GM12892 (cell line): ENCODE measurements at regions not wholly inside any gene's neighbourhood (a gene's known extent, or its start where the extent isn't known, plus 50 kb on each side); places are given as distances from the start of the nearest gene placed in this dataset.

Experiments used
- DNase-seq: peaks from one replicate; pipeline ENCODE4 v3.0.0; 2011; ENCODE audit not compliant: insufficient read length
- FAIRE-seq: peaks from 2 replicates; lab custom pipeline; 2011; peaks lifted over from hg19 to GRCh38; lab: Jason Lieb, UNC
- POLR2A ChIP-seq: IDR thresholded peaks from 2 replicates; pipeline ENCODE4 v1.6.1; 2011; ENCODE audit warnings: low read depth, low read length, control low read depth
- POLR2AphosphoS5 ChIP-seq: IDR thresholded peaks from 2 replicates; pipeline ENCODE4 v1.6.1; 2011; ENCODE audit warnings: low read depth, low read length, control low read depth
- TAF1 ChIP-seq: IDR thresholded peaks from 2 replicates; pipeline ENCODE4 v1.6.1; 2011; ENCODE audit warnings: low read depth, mild to moderate bottlenecking, control low read depth, low read length, borderline replicate concordance

- FAIRE-seq = no peak
- TF ChIP-seq TAF1 (no peak), POLR2AphosphoS5 (no peak), POLR2A (no peak)
- DNase-seq = no peak
Measured at GRCh38 chr2:215756346-215756730, 257.0 kb downstream of the MREG start.

- FAIRE-seq (no peak), DNase-seq (no peak)
- TF ChIP-seq POLR2AphosphoS5 (no peak), POLR2A (no peak), TAF1 (no peak)
Measured at GRCh38 chr2:215755641-215756345, 257.6 kb downstream of the MREG start.

GRCh38 chr2:215754546-215754945 lies 258.8 kb downstream of the MREG start:
- FAIRE-seq (no peak), DNase-seq (no peak)
- no peak for TF ChIP-seq POLR2AphosphoS5
- no peak for TF ChIP-seq POLR2A
- no peak for TF ChIP-seq TAF1

GRCh38 chr2:215753808-215754207 lies 259.5 kb downstream of the MREG start:
- no peak for FAIRE-seq
- TF ChIP-seq POLR2AphosphoS5 (no peak), TAF1 (no peak), POLR2A (no peak)
- DNase-seq = no peak

GRCh38 chr2:215752991-215753390 lies 260.4 kb downstream of the MREG start:
- FAIRE-seq = no peak
- no peak for TF ChIP-seq POLR2AphosphoS5

GRCh38 chr2:215752436-215752835 lies 260.9 kb downstream of the MREG start:
- FAIRE-seq (no peak), DNase-seq (no peak)
- no peak for TF ChIP-seq POLR2A
- TF ChIP-seq TAF1 = no peak
- TF ChIP-seq POLR2AphosphoS5 = no peak

More at GRCh38 chr2:215752991-215753390, 260.4 kb downstream of the MREG start:
- DNase-seq = no peak

- TF ChIP-seq POLR2A = no peak
- TF ChIP-seq TAF1 = no peak
- TF ChIP-seq POLR2AphosphoS5 = no peak
- FAIRE-seq (no peak), DNase-seq (no peak)
Measured at GRCh38 chr2:215751911-215752272, 261.5 kb downstream of the MREG start.

GRCh38 chr2:215751200-215751910 lies 262.0 kb downstream of the MREG start:
- DNase-seq = no peak
- no peak for FAIRE-seq
- TF ChIP-seq POLR2A (no peak), POLR2AphosphoS5 (no peak), TAF1 (no peak)

GRCh38 chr2:215750763-215751162 lies 262.6 kb downstream of the MREG start:
- FAIRE-seq (no peak), DNase-seq (no peak)
- TF ChIP-seq POLR2A (no peak), POLR2AphosphoS5 (no peak), TAF1 (no peak)

GRCh38 chr2:215749092-215749957 lies 264.0 kb downstream of the MREG start:
- TF ChIP-seq POLR2A = no peak
- TF ChIP-seq POLR2AphosphoS5 = no peak
- no peak for DNase-seq
- FAIRE-seq = no peak

GRCh38 chr2:215748446-215748845 lies 264.9 kb downstream of the MREG start:
- TF ChIP-seq TAF1 (no peak), POLR2AphosphoS5 (no peak)
- DNase-seq (no peak), FAIRE-seq (no peak)

- DNase-seq (no peak), FAIRE-seq (no peak)
- TF ChIP-seq POLR2AphosphoS5 (no peak), TAF1 (no peak), POLR2A (no peak)
Measured at GRCh38 chr2:215746887-215747615, 266.3 kb downstream of the MREG start.
